Panc1 (cell line): ENCODE measurements at regions not wholly inside any gene's neighbourhood (a gene's known extent, or its start where the extent isn't known, plus 50 kb on each side); places are given as distances from the start of the nearest gene placed in this dataset.

Experiments
- ATAC-seq: fragments of 200-7000 bp; cut with Tn5 transposase; 2 replicates; pipeline ENCODE4 v1.9.1; 2020; ENCODE audit warnings: mild to moderate bottlenecking, moderate library complexity
- BruUV-seq: library from RNA; stranded (reverse); fragments of 400-500 nt; replicated peaks from 2 replicates; lab custom pipeline; 2021; lab: Mats Ljungman, UMichigan
- CTCF ChIA-PET: fragments of 300-600 bp; sonication (Branson Sonifier 250); formaldehyde crosslinking; loops from one replicate; lab custom pipeline; 2022; ENCODE audit warnings: antibody characterized with exemption; lab: Charles Lee
- POLR2A ChIA-PET: fragments of 300-600 bp; sonication (Branson Sonifier 250); formaldehyde crosslinking; loops from one replicate; lab custom pipeline; 2022; ENCODE audit warnings: antibody characterized with exemption; lab: Charles Lee
- DNase-seq: peaks from one replicate; pipeline ENCODE4 v3.0.0-alpha.2; 2010; ENCODE audit warnings: low read depth, low spot score
- H3K27ac ChIP-seq: 2 replicates; pipeline ENCODE4 v1.5.1; 2011; ENCODE audit warnings: mild to moderate bottlenecking, low read length, inconsistent platforms
- H3K27me3 ChIP-seq: fragments of 200-500 bp; sonication (Bioruptor generic); 2 replicates; pipeline ENCODE4 v1.6.0; 2014; ENCODE audit warnings: low read length, inconsistent platforms; ENCODE audit not compliant: control insufficient read depth, insufficient read depth
- H3K36me3 ChIP-seq: fragments of 200-500 bp; sonication (Bioruptor generic); 2 replicates; pipeline ENCODE4 v1.5.1; 2014; ENCODE audit warnings: inconsistent platforms, mild to moderate bottlenecking, low read length, moderate library complexity; ENCODE audit not compliant: control insufficient read depth, insufficient read depth
- H3K4me1 ChIP-seq: 2 replicates; pipeline ENCODE4 v1.5.1; 2011; ENCODE audit warnings: inconsistent platforms, mild to moderate bottlenecking, low read length, moderate library complexity; ENCODE audit not compliant: control insufficient read depth, insufficient read depth
- H3K4me3 ChIP-seq, 2 experiments: 2 replicates each; pipeline ENCODE4 v1.5.1; 2011 to 2012; ENCODE audit warnings: low read depth in 2 of 2, low read length in 2 of 2, mild to moderate bottlenecking in 2 of 2, inconsistent platforms in 1 of 2, moderate library complexity in 1 of 2
- H3K9me3 ChIP-seq: fragments of 200-500 bp; sonication (Bioruptor generic); 2 replicates; pipeline ENCODE4 v1.5.1; 2014; ENCODE audit warnings: low read depth, mild to moderate bottlenecking, inconsistent platforms, low read length, moderate library complexity; ENCODE audit not compliant: control insufficient read depth, insufficient read depth
- CTCF ChIP-seq: fragments of 450-650 bp; IDR thresholded peaks from 2 replicates; pipeline ENCODE4 v1.5.1; 2017; ENCODE audit warnings: mild to moderate bottlenecking
- POLR2AphosphoS5 ChIP-seq: IDR thresholded peaks from 2 replicates; pipeline ENCODE4 v1.6.1; 2012; ENCODE audit warnings: mild to moderate bottlenecking, low read depth, low read length, moderate library complexity
- REST ChIP-seq, 2 experiments: IDR thresholded peaks; 2 replicates each; pipeline ENCODE4 v1.6.1; 2011 to 2012; ENCODE audit warnings: low read depth in 2 of 2, control low read depth in 1 of 2, low read length in 1 of 2, mild to moderate bottlenecking in 1 of 2, moderate library complexity in 1 of 2; ENCODE audit not compliant: insufficient read depth in 1 of 2
- SIN3A ChIP-seq: IDR thresholded peaks from 2 replicates; pipeline ENCODE4 v1.6.1; 2012; ENCODE audit warnings: low read depth, mild to moderate bottlenecking, low read length, moderate library complexity, borderline replicate concordance; ENCODE audit not compliant: insufficient read depth
- TCF7L2 ChIP-seq: IDR thresholded peaks from 2 replicates; pipeline ENCODE4 v1.6.1; 2011; ENCODE audit warnings: mild to moderate bottlenecking, low read depth, low read length, inconsistent platforms
- in situ Hi-C: cut with HindIII; loops from 2 replicates; pipeline ENCODE4 v1.10.0; 2016; ENCODE audit warnings: low sequenced_read_pairs, low pct_unique_long_range_greater_than_20kb
- intact Hi-C: fragments of 100-400 bp; cut with micrococcal nuclease; formaldehyde crosslinking; loops from one replicate; pipeline ENCODE4 v1.10.0; 2022; ENCODE audit not compliant: unreplicated experiment

DNA sequence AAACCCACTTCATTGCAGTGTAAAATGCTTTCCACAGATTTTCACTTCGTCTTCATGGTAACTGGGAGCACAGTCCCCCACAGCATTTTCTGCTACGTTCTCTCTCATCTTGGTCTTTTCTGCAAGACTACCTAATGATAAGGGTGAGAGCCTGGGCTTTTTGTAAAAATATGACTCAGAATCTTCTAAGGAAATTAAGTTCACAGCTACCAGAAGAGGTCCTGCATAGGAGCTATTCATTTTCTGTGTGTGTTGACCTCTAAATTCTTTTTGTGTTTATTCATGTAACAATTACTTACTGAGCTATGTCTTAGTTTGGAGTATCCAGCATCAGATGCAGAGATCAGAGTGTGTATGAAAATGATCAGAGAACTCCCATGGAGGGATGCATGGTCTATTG is 192.2 kb downstream of the CPEB2 start:
- BruUV-seq, result no TSS peak
- ATAC-seq (no peak), DNase-seq (no peak)
- no peaks in the 10 kb centered on the region for H3K4me1 ChIP-seq
- no peaks in the 10 kb centered on the region for H3K9me3 ChIP-seq
- no peaks in the 10 kb centered on the region for H3K36me3 ChIP-seq
- H3K27me3 ChIP-seq, result no peaks in the 10 kb centered on the region
- TF ChIP-seq REST (IDR thresholded peaks at IDR 0.05; ENCODE audit: insufficient read depth in 1 of 2, low read depth in 2 of 2, low read length in 1 of 2) (no peak), SIN3A (no peak), CTCF (no peak), POLR2AphosphoS5 (no peak), TCF7L2 (no peak)
- H3K27ac ChIP-seq, result no peak overlapping the region
- CTCF ChIA-PET, result no interaction called here
- in situ Hi-C loops (no loop called here), intact Hi-C loops (no loop called here)
- POLR2A ChIA-PET, result no interaction called here
- no peak overlapping the region for H3K4me3 ChIP-seq

GRCh38 chr4:15197005-15197404 is 194.7 kb downstream of the CPEB2 start:
- Histone ChIP-seq H3K36me3 (no peaks in the 10 kb centered on the region), H3K4me1 (no peaks in the 10 kb centered on the region), H3K4me3 (no peak overlapping the region), H3K27me3 (no peaks in the 10 kb centered on the region), H3K9me3 (no peaks in the 10 kb centered on the region), H3K27ac (no peak overlapping the region)
- TF ChIP-seq TCF7L2 (no peak), CTCF (peak; percentile 16; the same call in 1 of the 2 replicates)
- ChIA-PET POLR2A (no interaction called here), CTCF (no interaction called here)
- no peak for DNase-seq
- ATAC-seq, result no peak
- intact Hi-C loops (no loop called here), in situ Hi-C loops (no loop called here)
- BruUV-seq, result no TSS peak
